Femur (tissue), 1 donor: ENCODE measurements at regions not wholly inside any gene's neighbourhood (a gene's known extent, or its start where the extent isn't known, plus 50 kb on each side); places are given as distances from the start of the nearest gene placed in this dataset.
"Not testable (repeated sequence)": the region's sequence is repeated elsewhere in the genome, so short reads cannot be mapped to it uniquely, and the experiment has no call there.

Experiments
- DNase-seq: peaks from one replicate; pipeline ENCODE4 v3.0.0-alpha.2; 2017

- not testable (repeated sequence) for DNase-seq
These were observed 295.7 kb upstream of the PCDH18 start for GRCh38 chr4:137827945-137828344.

DNA sequence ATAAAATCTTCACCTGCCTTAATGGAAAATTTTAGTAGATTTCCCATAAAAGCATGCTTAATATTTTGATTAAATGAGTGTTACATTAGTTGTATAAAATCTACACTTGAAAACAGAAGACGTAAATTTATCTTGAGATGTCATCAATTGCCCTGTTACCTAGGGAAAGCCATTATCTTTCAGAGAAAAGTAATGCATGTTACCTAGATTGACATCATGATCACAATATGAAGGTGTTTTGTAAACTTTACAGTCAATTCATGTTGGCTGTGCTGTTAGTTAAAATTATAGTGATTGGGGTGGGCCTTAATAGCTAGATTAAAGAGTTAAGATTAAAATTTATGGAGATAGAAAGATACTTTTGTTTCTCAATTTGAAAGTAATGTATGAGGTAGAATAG lies 293.2 kb upstream of the PCDH18 start:
- DNase-seq, result no peak

DNA sequence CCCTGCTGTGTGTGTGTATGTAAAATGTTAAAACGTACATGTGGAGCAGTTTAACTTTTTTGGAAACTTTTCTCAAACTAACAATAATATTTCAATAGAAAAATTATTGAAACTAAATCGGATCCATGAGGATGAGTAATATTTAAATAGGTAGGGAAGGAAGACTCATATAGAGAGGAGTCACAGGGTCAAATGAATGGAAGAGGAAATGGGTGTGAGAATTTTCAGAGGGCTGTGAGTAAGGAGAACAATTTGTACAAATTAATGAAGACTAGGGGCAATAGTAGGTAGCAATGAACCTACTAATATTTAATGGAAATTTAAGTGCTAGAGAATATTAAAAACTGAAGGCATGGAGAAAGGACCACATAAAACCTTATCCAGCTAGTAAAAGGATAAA lies 290.7 kb upstream of the PCDH18 start:
- no peak for DNase-seq

DNA sequence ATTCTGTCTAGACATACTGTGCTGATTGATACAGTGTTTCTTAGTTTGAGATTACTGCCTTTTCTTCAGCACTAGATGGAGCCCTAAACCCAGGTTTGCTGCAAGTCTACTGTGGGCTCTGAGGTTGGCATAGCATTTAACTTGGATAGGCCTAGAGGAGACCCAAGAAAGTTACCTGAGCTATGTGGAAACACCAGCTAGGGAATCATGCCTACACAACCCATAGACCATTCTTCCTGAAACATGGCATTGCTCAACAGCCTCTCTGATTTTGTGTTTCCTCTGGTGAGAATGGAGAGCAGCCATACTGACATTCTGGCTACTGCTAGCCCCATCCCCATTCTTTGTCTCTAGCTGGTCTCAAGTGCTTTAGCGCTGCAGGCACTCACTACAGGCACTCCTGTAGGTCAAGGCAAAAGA lies 287.7 kb upstream of the PCDH18 start:
- DNase-seq, result no peak

DNA sequence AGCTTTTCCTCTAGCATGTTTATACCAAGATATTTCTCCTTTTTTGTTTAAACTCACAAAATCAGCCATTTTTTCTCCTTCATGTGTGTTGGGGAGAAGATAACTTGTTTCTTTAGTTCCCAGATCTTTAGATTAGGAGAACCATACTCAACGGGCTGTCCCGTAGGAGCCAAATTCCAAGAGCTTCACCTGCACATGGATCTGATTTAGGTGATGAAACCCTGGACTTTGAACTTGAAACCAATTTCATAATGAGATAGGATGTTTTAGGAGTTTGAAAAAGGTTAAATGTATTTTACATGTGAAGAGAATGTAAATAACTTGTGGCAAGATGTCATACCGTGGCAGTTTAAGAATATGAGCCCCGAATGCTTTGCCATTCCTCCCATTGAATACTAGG lies 280.0 kb upstream of the PCDH18 start:
- no peak for DNase-seq

- no peak for DNase-seq
These were observed 274.1 kb upstream of the PCDH18 start for GRCh38 chr4:137806420-137806819.

DNA sequence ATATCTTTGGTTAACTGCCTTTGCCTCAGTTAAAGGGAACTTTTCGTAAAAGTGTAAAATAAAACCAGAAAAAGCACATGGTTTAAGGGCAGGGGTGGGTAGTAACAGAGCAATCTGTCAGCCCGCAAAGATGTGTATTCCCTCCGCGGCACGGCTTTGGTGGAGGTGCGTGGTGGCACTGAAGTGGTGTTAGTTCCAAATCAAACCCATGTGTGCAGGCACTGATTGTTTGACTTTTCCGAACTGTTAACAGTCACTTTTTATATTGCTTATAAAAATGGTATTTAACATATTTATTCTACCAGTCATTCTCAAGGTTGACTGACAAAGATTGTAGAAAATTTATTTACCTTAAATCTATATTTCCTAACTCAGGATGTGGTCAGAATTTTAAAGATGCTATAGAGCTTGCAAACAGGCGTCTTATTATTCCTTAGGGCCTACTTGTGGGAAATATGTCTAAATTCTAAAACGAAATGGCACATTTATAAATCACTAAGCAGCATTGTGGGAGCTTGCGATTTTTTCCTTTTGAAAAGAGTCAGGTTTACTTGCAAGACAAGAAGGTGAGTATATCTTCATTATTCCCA lies 272.7 kb upstream of the PCDH18 start:
- DNase-seq, result no peak

- no peak for DNase-seq
These were observed 268.6 kb upstream of the PCDH18 start for GRCh38 chr4:137800861-137801260.

DNA sequence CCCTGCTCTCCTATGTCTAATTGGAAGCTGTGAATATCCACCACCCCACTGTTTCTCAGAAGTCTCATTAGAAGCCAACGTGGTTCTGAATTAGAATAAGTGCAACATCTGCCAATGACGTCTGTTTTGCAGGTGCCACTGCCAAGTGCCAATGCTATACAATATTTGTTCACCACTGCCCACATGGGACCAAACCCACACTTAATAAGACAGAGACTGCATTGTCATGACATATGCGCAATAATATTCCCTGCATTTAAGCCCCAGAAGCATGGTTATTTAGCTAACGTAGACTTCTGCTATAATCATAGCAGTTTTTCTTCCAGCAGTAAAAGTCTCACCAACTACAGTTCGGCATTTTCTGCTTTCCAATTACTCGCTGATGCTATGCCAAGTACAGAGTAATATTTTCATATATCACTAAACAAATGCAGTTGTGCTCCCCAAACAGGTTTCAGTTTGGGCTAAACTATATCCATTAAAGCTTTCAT lies 262.5 kb upstream of the PCDH18 start:
- DNase-seq, result peak; percentile 56

- not testable (repeated sequence) for DNase-seq
These were observed 257.0 kb upstream of the PCDH18 start for GRCh38 chr4:137789263-137789662.

- DNase-seq, result not testable (repeated sequence)
These were observed 251.6 kb upstream of the PCDH18 start for GRCh38 chr4:137783923-137784322.

GRCh38 chr4:137775701-137776100 lies 243.4 kb upstream of the PCDH18 start:
- DNase-seq, result no peak

DNA sequence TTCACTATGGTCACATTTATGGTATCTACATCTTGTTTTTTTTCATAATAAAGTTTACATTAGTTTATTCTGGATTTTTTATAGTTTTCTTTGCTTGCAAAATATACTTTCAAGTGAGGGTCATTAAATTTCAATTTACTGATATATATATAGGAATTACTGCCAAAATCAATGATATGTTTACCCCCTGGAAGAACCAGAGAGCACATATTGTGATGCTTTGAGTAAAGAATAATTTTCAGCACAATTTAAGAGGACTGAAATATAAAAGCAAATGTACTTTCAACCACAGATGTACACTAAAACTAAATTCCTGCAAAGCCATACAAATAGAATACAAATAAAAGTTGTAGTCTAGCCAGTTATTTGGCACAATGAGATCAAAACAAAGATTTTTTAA lies 242.2 kb upstream of the PCDH18 start:
- no peak for DNase-seq

DNA sequence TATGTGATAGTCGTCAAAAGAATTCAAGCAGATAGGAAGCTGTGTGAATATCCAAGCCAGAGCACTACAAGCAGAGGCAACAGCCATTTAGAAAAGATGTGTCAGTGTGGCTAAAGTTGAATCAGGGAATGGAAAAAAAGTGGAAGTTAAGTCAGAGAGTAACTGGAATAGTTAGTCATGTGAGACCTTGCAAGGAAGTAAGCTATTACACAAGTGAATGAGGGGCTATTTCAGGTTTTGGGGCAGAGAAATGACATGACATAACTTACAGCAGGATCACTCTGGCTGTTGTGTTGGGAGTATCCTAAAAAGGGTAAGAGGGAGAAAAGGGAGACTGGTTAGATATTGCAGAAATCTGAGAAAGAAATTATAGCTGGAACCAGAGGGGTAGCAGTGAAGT lies 236.6 kb upstream of the PCDH18 start:
- no peak for DNase-seq

GRCh38 chr4:137768196-137768595 lies 235.9 kb upstream of the PCDH18 start:
- DNase-seq, result no peak

GRCh38 chr4:137762591-137762990 lies 230.3 kb upstream of the PCDH18 start:
- DNase-seq, result no peak

- DNase-seq, result no peak
These were observed 222.6 kb upstream of the PCDH18 start for GRCh38 chr4:137754652-137755471.

- DNase-seq, result no peak
These were observed 217.2 kb upstream of the PCDH18 start for GRCh38 chr4:137749466-137749865.

- no peak for DNase-seq
These were observed 216.3 kb upstream of the PCDH18 start for GRCh38 chr4:137748616-137749015.

DNA sequence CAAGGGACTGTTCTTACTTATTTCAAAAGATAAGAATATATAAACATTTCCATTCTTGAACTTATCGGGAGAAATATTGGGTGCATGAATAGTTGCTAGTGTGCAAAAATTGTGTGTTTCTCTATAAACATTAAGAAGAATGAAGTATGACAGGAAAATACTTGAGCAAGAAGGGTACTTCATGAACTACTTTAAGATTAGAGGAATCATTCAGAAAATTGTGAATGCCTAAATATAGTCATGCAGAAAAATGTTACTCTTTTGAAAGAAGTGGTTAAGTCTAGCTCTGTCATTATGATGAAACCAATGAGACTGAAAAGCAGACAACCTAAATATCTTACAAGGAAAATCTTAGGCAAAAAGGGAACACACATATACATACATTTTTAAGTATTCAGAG lies 207.8 kb upstream of the PCDH18 start:
- no peak for DNase-seq

- DNase-seq, result no peak
These were observed 207.1 kb upstream of the PCDH18 start for GRCh38 chr4:137739391-137739790.

- DNase-seq, result no peak
These were observed 206.2 kb upstream of the PCDH18 start for GRCh38 chr4:137738375-137738990.

GRCh38 chr4:137735561-137736104 lies 203.3 kb upstream of the PCDH18 start:
- no peak for DNase-seq
